Nephron (organoid): ENCODE measurements at regions not wholly inside any gene's neighbourhood (a gene's known extent, or its start where the extent isn't known, plus 50 kb on each side); places are given as distances from the start of the nearest gene placed in this dataset.

Experiments used
- H3K27ac Mint-ChIP-seq, 3 experiments: 2 replicates each; pipeline ENCODE4 v1.8.0; 2020; ENCODE audit warnings: mixed read lengths in 3 of 3, mild to moderate bottlenecking in 2 of 3, moderate library complexity in 1 of 3
- H3K27me3 Mint-ChIP-seq: 2 replicates; pipeline ENCODE4 v1.8.0; 2021; ENCODE audit warnings: low read depth, mild to moderate bottlenecking, moderate library complexity, mixed read lengths
- H3K36me3 Mint-ChIP-seq: 2 replicates; pipeline ENCODE4 v1.8.0; 2020; ENCODE audit warnings: low read depth, mixed read lengths
- H3K4me1 Mint-ChIP-seq: 2 replicates; pipeline ENCODE4 v1.8.0; 2020; ENCODE audit warnings: mixed read lengths
- H3K4me3 Mint-ChIP-seq, 3 experiments: 2 replicates each; pipeline ENCODE4 v1.8.0; 2020; ENCODE audit warnings: mild to moderate bottlenecking in 3 of 3, mixed read lengths in 3 of 3, moderate library complexity in 2 of 3
- H3K9me3 Mint-ChIP-seq: 2 replicates; pipeline ENCODE4 v1.8.0; 2020; ENCODE audit warnings: mixed read lengths
- CTCF ChIP-seq, 3 experiments: fragments of 200-600 bp; sonication (generic); IDR thresholded peaks; one replicate each; pipeline ENCODE4 v1.5.0; 2021; ENCODE audit warnings: antibody characterized with exemption in 3 of 3; ENCODE audit not compliant: unreplicated experiment in 3 of 3

- TF ChIP-seq CTCF (IDR thresholded peaks at IDR 0.05; ENCODE audit: unreplicated experiment in 3 of 3) = no peak
- H3K9me3 Mint-ChIP-seq = no peaks in the 10 kb centered on the region
- H3K4me1 Mint-ChIP-seq = peaks cover 46% of the 10 kb centered on the region
- H3K27ac Mint-ChIP-seq = no peak overlapping the region
- peaks cover 7% of the 10 kb centered on the region for H3K27me3 Mint-ChIP-seq
- H3K4me3 Mint-ChIP-seq = no peak overlapping the region
- H3K36me3 Mint-ChIP-seq = no peaks in the 10 kb centered on the region
These were observed 185.2 kb downstream of the CSNK2A3 start for GRCh38 chr11:11167806-11168205.

- no peak for TF ChIP-seq CTCF (IDR thresholded peaks at IDR 0.05; ENCODE audit: unreplicated experiment in 3 of 3)
- Mint-ChIP-seq H3K9me3 (no peaks in the 10 kb centered on the region), H3K27ac (no peak overlapping the region), H3K36me3 (no peaks in the 10 kb centered on the region), H3K27me3 (peaks cover 12% of the 10 kb centered on the region), H3K4me1 (peaks cover 25% of the 10 kb centered on the region), H3K4me3 (no peak overlapping the region)
These were observed 188.7 kb downstream of the CSNK2A3 start for GRCh38 chr11:11164334-11164690.

GRCh38 chr11:11163669-11164333 is 189.2 kb downstream of the CSNK2A3 start:
- peaks cover 25% of the 10 kb centered on the region for H3K4me1 Mint-ChIP-seq
- no peak for TF ChIP-seq CTCF (IDR thresholded peaks at IDR 0.05; ENCODE audit: unreplicated experiment in 3 of 3)
- no peaks in the 10 kb centered on the region for H3K9me3 Mint-ChIP-seq
- H3K36me3 Mint-ChIP-seq = no peaks in the 10 kb centered on the region
- peaks cover 12% of the 10 kb centered on the region for H3K27me3 Mint-ChIP-seq
- no peak overlapping the region for H3K27ac Mint-ChIP-seq
- no peak overlapping the region for H3K4me3 Mint-ChIP-seq

- Mint-ChIP-seq H3K4me3 (no peak overlapping the region), H3K9me3 (no peaks in the 10 kb centered on the region), H3K36me3 (no peaks in the 10 kb centered on the region), H3K27ac (peak overlapping the region in 1 of 3 experiments; percentile 0), H3K4me1 (peaks cover 21% of the 10 kb centered on the region), H3K27me3 (peaks cover 8% of the 10 kb centered on the region)
- peak in 2 of 3 experiments; percentile 23 to 34 for TF ChIP-seq CTCF (IDR thresholded peaks at IDR 0.05; ENCODE audit: unreplicated experiment in 3 of 3)
These were observed 189.8 kb downstream of the CSNK2A3 start for GRCh38 chr11:11163236-11163635.

- Mint-ChIP-seq H3K36me3 (no peaks in the 10 kb centered on the region), H3K27me3 (peaks cover 18% of the 10 kb centered on the region), H3K4me3 (no peak overlapping the region), H3K27ac (no peak overlapping the region), H3K4me1 (no peaks in the 10 kb centered on the region), H3K9me3 (no peaks in the 10 kb centered on the region)
- peak in 2 of 3 experiments; percentile 32 to 44 for TF ChIP-seq CTCF (IDR thresholded peaks at IDR 0.05; ENCODE audit: unreplicated experiment in 3 of 3)
These were observed 195.9 kb downstream of the CSNK2A3 start for GRCh38 chr11:11157185-11157584.
